ENCODE measurements at regions not wholly inside any gene's neighbourhood (a gene's known extent, or its start where the extent isn't known, plus 50 kb on each side); places are given as distances from the start of the nearest gene placed in this dataset.
"Not testable (repeated sequence)": the region's sequence is repeated elsewhere in the genome, so short reads cannot be mapped to it uniquely, and the experiment has no call there.

DNA sequence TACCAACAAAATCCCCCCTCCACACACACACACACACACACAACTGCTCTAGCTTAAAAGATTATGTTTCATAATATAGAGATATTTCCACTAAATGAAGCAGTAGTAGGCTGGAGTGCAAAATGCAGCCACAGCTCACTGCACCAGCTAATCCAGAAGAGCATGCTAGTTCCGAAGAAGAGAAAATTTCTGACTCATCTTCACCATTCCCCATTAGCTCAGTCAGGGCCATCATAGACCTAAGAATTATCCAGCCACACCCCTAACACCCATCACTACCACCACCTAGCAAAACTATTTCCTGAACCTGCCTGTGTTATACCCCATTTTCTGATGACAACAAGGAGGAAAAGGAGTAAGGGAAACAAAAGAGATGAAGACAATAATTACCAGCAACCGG is 67.1 kb upstream of the UBE2E2 start:
- no peak overlapping the region for H3K4me2 ChIP-seq
- H4K20me1 ChIP-seq (ENCODE audit: insufficient read depth), result no peaks in the 10 kb centered on the region
- no peak overlapping the region for H3K9ac ChIP-seq
- no peaks in the 10 kb centered on the region for H3F3A ChIP-seq (replicated peaks; ENCODE audit: insufficient read depth)
- H3K4me3 ChIP-seq (ENCODE audit: low read depth in 2 of 2, low read length in 1 of 2), result no peak overlapping the region
- H3K36me3 ChIP-seq (replicated peaks in 1 of 2; ENCODE audit: control insufficient read depth in 1 of 2, insufficient read depth in 2 of 2, low read length in 1 of 2), result peaks cover 0 to 4% of the 10 kb centered on the region in 2 experiments
- H3K79me2 ChIP-seq (ENCODE audit: insufficient read depth), result no peaks in the 10 kb centered on the region
- no peak for DNase-seq
- no peak overlapping the region for H2AFZ ChIP-seq (ENCODE audit: low read depth)
- H3K9me2 ChIP-seq, result no peaks in the 10 kb centered on the region
- 82% methylated on average over 2 of the region's 2 CpGs for WGBS (ENCODE audit: low lambda C conversion rate)
- H3K27me3 ChIP-seq (ENCODE audit: insufficient read depth), result no peaks in the 10 kb centered on the region
- CTCF ChIA-PET, result no interaction called here
- TF ChIP-seq EP300 (IDR thresholded peaks at IDR 0.05; ENCODE audit: borderline replicate concordance in 1 of 2, low read depth in 1 of 2, low read length in 1 of 2) (no peak), FOXJ3 (CRISPR knock-in tag; IDR thresholded peaks at IDR 0.05) (no peak), FOXM1 (IDR thresholded peaks at IDR 0.05; ENCODE audit: low read depth) (no peak), CHD2 (IDR thresholded peaks at IDR 0.05; ENCODE audit: low read length, partially characterized antibody) (no peak), MXI1 (IDR thresholded peaks at IDR 0.05; ENCODE audit: low read depth, low read length) (no peak), TCF12 (IDR thresholded peaks at IDR 0.05) (no peak), GABPA (IDR thresholded peaks at IDR 0.05; ENCODE audit: low read depth) (no peak), TAF1 (IDR thresholded peaks at IDR 0.05; ENCODE audit: borderline replicate concordance, low read depth, low read length) (no peak), SIN3A (IDR thresholded peaks at IDR 0.05; ENCODE audit: borderline replicate concordance, low read depth, low read length) (no peak), ELF1 (IDR thresholded peaks at IDR 0.05) (no peak)
- TF ChIP-seq, protein P1, sequence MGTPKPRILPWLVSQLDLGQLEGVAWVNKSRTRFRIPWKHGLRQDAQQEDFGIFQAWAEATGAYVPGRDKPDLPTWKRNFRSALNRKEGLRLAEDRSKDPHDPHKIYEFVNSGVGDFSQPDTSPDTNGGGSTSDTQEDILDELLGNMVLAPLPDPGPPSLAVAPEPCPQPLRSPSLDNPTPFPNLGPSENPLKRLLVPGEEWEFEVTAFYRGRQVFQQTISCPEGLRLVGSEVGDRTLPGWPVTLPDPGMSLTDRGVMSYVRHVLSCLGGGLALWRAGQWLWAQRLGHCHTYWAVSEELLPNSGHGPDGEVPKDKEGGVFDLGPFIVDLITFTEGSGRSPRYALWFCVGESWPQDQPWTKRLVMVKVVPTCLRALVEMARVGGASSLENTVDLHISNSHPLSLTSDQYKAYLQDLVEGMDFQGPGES (IDR thresholded peaks at IDR 0.05; ENCODE audit: low read depth, low read length), result no peak
- TF ChIP-seq, protein P2, sequence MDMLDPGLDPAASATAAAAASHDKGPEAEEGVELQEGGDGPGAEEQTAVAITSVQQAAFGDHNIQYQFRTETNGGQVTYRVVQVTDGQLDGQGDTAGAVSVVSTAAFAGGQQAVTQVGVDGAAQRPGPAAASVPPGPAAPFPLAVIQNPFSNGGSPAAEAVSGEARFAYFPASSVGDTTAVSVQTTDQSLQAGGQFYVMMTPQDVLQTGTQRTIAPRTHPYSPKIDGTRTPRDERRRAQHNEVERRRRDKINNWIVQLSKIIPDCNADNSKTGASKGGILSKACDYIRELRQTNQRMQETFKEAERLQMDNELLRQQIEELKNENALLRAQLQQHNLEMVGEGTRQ (IDR thresholded peaks at IDR 0.05; ENCODE audit: borderline replicate concordance, low read depth, low read length), result no peak
- no peak overlapping the region for H3K27ac ChIP-seq (ENCODE audit: low read depth in 2 of 2, low read length in 1 of 2)
- POLR2A ChIA-PET, result no interaction called here
- H3K9me3 ChIP-seq, result no peaks in the 10 kb centered on the region
- peaks cover 0 to under 1% of the 10 kb centered on the region in 2 experiments; a peak in 1 of 4 replicates for H3K4me1 ChIP-seq (ENCODE audit: control insufficient read depth in 1 of 2, insufficient read depth in 2 of 2, low read depth in 1 of 2, low read length in 1 of 2)

DNA sequence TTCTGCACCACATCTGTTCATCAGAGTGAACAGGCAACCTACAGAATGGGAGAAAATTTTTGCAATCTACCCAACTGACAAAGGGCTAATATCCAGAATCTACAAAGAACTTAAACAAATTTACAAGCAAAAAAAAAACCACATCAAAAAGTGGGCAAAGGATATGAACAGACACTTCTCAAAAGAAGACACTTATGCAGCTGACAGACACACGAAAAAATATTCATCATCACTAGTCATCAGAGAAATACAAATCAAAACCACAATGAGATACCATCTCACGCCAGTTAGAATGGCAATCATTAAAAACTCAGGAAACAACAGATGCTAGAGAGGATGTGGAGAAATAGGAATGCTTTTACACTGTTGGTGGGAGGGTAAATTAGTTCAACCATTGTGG is 59.1 kb upstream of the UBE2E2 start:
- H3K4me1 ChIP-seq (ENCODE audit: control insufficient read depth in 1 of 2, insufficient read depth in 2 of 2, low read depth in 1 of 2, low read length in 1 of 2); H3K4me3 ChIP-seq (ENCODE audit: low read depth in 2 of 2, low read length in 1 of 2); H3K27ac ChIP-seq (ENCODE audit: low read depth in 2 of 2, low read length in 1 of 2); POLR2A ChIA-PET; H3K79me2 ChIP-seq (ENCODE audit: insufficient read depth); H3K36me3 ChIP-seq (replicated peaks in 1 of 2; ENCODE audit: control insufficient read depth in 1 of 2, insufficient read depth in 2 of 2, low read length in 1 of 2); H2AFZ ChIP-seq (ENCODE audit: low read depth); H3F3A ChIP-seq (replicated peaks; ENCODE audit: insufficient read depth); H4K20me1 ChIP-seq (ENCODE audit: insufficient read depth); H3K9me2 ChIP-seq; H3K9ac ChIP-seq; H3K27me3 ChIP-seq (ENCODE audit: insufficient read depth); CTCF ChIA-PET; H3K9me3 ChIP-seq; H3K4me2 ChIP-seq; DNase-seq: not testable (repeated sequence)
- WGBS (ENCODE audit: low lambda C conversion rate), result 27% methylated on average over 2 of the region's 2 CpGs

Data from SK-N-SH (cell line).